HG03521 (cell line): ENCODE measurements at regions not wholly inside any gene's neighbourhood (a gene's known extent, or its start where the extent isn't known, plus 50 kb on each side); places are given as distances from the start of the nearest gene placed in this dataset.
"Not testable (repeated sequence)": the region's sequence is repeated elsewhere in the genome, so short reads cannot be mapped to it uniquely, and the experiment has no call there.

Experiments
- ATAC-seq: cut with Tn5 transposase; IDR thresholded peaks from one replicate; pipeline ENCODE4 v1.9.1; 2021; ENCODE audit warnings: mild to moderate bottlenecking, moderate library complexity; ENCODE audit not compliant: unreplicated experiment

GRCh38 chr1:181191494-181192040 lies 103.1 kb downstream of the IER5 start:
- no peak for ATAC-seq

GRCh38 chr1:181192316-181192715 lies 103.8 kb downstream of the IER5 start:
- ATAC-seq = no peak

GRCh38 chr1:181202986-181203555 lies 114.6 kb downstream of the IER5 start:
- ATAC-seq = no peak

GRCh38 chr1:181204530-181204929 lies 116.0 kb downstream of the IER5 start:
- no peak for ATAC-seq

- ATAC-seq = no peak
These were observed 117.4 kb downstream of the IER5 start for GRCh38 chr1:181205901-181206300.

- no peak for ATAC-seq
These were observed 118.0 kb downstream of the IER5 start for GRCh38 chr1:181206513-181206912.

GRCh38 chr1:181206979-181207790 lies 118.7 kb downstream of the IER5 start:
- no peak for ATAC-seq

GRCh38 chr1:181208083-181208482 lies 119.6 kb downstream of the IER5 start:
- ATAC-seq = no peak

GRCh38 chr1:181208967-181209366 lies 120.5 kb downstream of the IER5 start:
- ATAC-seq = no peak

- no peak for ATAC-seq
These were observed 124.6 kb downstream of the IER5 start for GRCh38 chr1:181213056-181213455.

GRCh38 chr1:181216591-181216994 lies 128.1 kb downstream of the IER5 start:
- ATAC-seq = no peak

- no peak for ATAC-seq
These were observed 131.4 kb downstream of the IER5 start for GRCh38 chr1:181219938-181220337.

- no peak for ATAC-seq
These were observed 132.6 kb downstream of the IER5 start for GRCh38 chr1:181221078-181221477.

- ATAC-seq = no peak
These were observed 134.5 kb downstream of the IER5 start for GRCh38 chr1:181222972-181223505.

- ATAC-seq = not testable (repeated sequence)
These were observed 138.2 kb downstream of the IER5 start for GRCh38 chr1:181226728-181227127.

GRCh38 chr1:181239086-181239485 lies 150.6 kb downstream of the IER5 start:
- no peak for ATAC-seq

GRCh38 chr1:181246320-181246719 lies 157.8 kb downstream of the IER5 start:
- not testable (repeated sequence) for ATAC-seq

GRCh38 chr1:181248361-181248760 lies 159.9 kb downstream of the IER5 start:
- ATAC-seq = not testable (repeated sequence)

GRCh38 chr1:181249186-181249585 lies 160.7 kb downstream of the IER5 start:
- ATAC-seq = no peak

- no peak for ATAC-seq
These were observed 161.5 kb downstream of the IER5 start for GRCh38 chr1:181250038-181250437.

GRCh38 chr1:181251001-181251712 lies 162.7 kb downstream of the IER5 start:
- ATAC-seq = no peak
